NAMALWA (cell line): ENCODE measurements at regions not wholly inside any gene's neighbourhood (a gene's known extent, or its start where the extent isn't known, plus 50 kb on each side); places are given as distances from the start of the nearest gene placed in this dataset.
"Not testable (repeated sequence)": the region's sequence is repeated elsewhere in the genome, so short reads cannot be mapped to it uniquely, and the experiment has no call there.

Source experiments
- DNase-seq: peaks from one replicate; pipeline ENCODE4 v3.0.0-alpha.2; 2015; ENCODE audit warnings: low spot score

- DNase-seq = no peak
Measured at GRCh38 chr7:114364151-114364550, 50.5 kb upstream of the FOXP2 start.

DNA sequence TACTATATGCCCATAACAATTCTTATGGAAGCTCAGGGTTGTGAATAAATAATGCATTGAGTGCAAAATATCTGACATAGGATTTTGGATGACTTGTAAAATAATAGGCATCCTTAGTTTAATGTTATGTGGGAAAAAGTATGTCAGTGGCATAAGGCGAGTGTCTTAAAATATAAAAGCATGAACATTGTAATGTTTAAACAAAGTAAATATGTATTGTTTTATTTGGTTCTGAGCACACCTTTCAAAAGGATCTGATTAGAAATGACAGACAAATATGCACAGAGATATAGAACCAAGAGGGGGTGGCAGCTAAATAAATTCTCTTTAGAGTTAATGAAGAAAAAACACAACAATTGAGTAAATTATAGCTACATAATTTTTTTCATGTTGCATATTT is 51.3 kb upstream of the FOXP2 start:
- DNase-seq = no peak

DNA sequence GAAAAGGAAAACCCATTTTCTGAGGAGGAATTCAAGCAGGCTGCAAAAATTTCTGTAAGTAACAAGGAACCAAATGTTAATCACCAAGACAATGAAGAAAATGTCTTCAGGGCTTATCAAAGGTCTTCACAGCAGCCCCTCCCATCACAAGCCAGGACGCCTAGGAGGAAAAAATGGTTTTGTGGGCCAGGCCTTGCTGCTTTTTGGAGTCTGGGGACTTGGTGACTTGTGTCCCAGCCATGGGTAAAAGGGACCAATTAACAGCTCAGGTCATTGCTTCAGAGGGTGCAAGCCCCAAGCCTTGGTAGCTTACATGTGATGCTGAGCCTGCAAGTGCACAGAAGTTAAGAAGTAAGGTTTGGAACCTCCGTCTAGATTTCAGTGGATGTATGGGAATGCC is 55.7 kb upstream of the FOXP2 start:
- DNase-seq = no peak

GRCh38 chr7:114356133-114356532 is 58.5 kb upstream of the FOXP2 start:
- DNase-seq = no peak

DNA sequence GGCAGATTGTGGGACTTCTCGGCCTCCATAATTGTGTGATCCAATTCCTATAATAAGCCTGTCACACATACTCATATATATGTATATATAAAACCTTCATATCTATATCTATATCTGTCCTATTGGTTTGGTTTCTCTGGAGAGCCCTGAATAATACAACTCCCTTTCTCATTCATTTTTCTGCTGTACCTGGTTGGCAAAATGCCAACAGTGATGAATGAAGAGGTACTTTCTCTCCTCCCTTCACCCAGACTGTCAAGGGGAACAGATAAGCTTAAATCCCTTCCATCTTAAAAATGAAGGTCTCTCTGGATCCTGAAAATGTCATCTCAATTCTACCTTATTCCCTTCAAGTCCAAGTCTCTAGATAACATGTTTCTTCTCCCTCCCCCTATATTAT is 60.3 kb upstream of the FOXP2 start:
- DNase-seq = no peak

GRCh38 chr7:114345494-114345893 is 69.1 kb upstream of the FOXP2 start:
- peak; percentile 8 for DNase-seq

DNA sequence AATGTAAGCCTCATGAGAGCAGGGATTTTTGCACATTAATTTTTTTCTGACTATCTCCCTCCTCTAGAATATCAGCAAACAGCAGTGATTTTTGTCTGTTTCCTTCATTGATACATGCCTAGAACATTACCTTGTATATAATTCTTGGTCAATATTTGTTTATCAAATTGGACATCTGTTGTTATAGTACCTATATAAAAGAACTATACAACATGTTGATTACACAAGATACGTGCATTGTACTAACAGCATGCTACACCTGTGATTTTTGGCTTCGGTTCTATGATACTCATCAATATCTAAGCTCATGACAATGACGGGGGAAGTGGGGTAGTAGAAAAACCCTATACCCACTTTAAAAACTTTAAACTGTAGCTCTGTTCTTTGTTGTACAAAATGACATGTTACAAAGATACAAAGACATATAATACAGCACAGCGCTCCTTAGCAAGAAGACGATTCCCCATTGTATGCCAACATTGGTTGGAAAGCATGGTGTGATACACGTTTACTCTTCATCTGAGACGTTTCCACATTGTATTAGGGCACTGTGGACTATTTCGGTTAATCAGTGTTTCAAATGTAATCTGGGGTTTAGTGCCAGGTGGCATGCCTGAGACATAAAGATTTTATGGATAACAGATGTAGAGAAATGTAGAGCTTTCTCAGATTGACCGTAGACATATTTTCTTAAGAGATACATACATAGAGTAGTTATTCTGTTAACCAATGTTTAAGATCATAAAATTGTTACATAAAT is 70.5 kb upstream of the FOXP2 start:
- DNase-seq = no peak

GRCh38 chr7:114342431-114343179 is 72.0 kb upstream of the FOXP2 start:
- DNase-seq = no peak

- DNase-seq = no peak
Measured at GRCh38 chr7:114341648-114342047, 73.0 kb upstream of the FOXP2 start.

DNA sequence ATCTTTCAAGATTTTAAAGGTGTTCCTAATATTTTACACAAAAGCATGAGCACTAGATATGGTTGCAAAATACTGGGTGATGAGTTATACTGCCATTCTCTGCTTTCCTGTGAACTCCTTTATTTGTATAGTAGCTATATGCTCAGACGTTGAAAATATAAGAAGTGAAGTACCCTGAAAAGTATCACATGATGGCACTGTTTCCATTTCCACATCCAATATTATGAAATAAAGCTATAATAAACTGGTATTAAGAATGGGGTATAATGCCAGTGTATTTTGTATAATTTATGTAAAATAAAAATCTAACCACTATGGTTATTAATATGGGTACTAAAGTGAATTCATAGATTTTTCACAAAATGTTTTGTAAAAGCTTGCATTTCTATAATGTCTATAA is 79.6 kb upstream of the FOXP2 start:
- no peak for DNase-seq

DNA sequence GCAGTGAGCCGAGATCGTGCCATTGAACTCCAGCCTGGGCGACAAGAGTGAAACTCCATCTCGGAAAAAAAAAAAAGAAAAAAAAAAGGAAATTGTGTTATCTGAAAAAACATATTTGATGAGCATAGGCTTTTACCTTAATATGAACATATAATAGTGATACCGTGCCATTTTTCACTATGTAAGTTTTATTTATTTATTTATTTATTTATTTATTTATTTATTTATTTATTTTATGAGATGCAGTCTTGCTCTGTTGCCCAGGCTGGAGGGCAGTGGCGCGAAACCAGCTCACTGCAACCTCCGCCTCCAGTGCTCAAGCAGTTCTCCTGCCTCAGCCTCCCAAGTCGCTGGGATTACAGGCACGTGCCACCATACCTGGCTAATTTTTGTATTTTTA is 85.2 kb upstream of the FOXP2 start:
- DNase-seq = not testable (repeated sequence)

DNA sequence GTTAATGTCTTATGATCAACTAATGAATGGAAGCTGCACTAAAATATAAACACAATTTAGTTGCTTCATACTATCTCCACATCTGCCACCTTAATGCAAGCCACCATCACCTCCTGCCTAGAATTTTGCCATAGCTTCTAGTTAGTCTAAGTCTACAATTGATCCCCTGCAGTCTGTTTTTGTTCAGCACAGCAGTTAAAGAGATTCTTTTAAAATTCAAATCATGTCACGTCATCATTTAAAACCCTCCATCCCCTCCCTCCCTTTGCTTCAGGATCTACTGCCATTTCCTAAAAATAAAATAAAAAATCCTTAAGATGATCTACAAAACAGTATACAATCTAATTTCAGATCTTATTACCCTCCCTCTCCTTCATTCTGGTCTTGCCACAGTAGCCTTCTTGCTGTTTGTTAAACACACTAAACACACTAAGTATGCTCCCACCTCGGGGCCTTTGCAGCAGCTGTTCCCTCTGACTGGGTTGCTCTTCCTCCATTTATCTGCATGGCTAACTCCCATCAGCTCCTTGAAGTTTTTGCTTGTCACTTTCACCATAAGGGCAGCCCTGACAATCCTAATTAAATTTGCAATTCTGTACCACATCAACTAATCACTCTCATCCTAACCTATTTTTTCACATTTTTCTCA is 97.0 kb upstream of the FOXP2 start:
- no peak for DNase-seq

- DNase-seq = no peak
Measured at GRCh38 chr7:114312649-114313048, 102.0 kb upstream of the FOXP2 start.

GRCh38 chr7:114310345-114311110 is 104.1 kb upstream of the FOXP2 start:
- DNase-seq = no peak

DNA sequence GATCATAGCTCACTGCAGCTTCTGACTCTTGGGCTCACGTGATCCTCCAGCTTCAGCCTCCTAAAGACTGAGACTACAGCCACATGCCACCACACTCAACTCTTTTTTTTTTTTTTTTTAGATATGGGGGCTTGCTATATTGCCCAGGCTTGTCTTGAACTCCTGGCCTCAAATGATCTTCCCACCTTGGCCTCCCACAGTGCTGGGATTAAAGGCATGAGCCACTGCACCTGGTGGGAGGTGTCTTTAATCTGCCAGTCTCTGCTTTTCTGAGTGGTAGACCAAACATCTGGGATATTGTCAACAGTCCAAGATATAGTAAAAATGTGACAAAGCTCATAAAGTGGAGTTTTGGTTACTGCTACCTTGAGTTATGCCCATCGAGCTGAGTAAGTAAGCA is 104.9 kb upstream of the FOXP2 start:
- no peak for DNase-seq

GRCh38 chr7:114303301-114303700 is 111.3 kb upstream of the FOXP2 start:
- DNase-seq = no peak

DNA sequence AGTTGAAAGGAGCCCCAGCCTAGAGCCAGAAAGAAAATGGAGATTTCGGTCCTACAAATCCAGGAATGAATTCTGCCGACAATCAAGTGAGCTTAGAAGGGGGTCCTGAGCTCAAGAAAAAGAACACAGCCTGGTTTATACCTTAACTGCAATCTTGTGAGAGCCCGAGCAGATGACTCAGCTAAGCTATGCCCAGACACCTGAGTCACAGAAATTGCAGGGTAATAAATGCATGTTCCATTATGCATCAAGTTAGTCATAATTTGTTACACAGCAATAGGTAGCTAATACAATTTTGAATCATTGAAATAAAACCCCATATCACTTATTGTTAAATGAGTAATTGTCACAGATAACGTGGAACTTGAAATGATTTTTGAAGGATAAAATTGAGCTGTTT is 111.8 kb upstream of the FOXP2 start:
- DNase-seq = no peak

DNA sequence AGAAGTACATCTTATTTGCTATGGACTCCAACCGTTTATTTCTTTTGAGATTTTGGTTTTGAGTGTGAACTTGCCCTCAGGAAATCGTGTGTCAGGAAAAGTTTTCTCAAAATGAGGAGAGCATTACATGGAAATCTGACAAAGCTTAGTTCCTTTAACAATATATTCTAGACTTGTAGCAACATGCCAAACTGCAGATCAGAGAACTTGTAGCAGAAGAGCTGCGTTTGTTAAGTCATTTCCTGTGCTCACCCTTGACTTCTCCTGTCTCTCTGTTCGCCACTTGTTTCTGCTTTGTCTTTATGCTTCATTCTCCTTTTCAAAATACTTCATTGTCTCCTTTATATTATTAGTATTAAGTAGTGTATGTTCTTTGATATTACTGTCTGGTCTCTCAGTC is 116.6 kb upstream of the FOXP2 start:
- DNase-seq = no peak

DNA sequence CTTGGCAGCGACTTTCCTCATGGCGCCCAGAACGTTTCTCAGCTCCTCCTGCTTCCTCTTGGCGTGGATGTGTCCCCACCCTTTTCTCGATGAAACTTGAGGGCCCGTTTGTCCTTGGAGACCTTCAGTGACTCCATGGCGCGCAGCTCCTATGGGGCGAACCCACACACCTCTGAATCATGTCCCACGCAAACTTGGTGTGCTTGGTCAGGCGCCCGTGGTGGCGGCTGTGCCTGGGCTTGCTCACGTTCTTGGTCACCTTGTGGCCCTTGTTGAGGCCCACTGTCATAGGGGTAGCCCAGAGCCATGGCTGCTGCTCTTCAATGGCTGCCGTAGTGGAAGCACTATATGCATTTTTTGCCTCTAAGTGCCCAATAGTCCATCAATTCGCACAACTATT is 117.5 kb upstream of the FOXP2 start:
- no peak for DNase-seq

DNA sequence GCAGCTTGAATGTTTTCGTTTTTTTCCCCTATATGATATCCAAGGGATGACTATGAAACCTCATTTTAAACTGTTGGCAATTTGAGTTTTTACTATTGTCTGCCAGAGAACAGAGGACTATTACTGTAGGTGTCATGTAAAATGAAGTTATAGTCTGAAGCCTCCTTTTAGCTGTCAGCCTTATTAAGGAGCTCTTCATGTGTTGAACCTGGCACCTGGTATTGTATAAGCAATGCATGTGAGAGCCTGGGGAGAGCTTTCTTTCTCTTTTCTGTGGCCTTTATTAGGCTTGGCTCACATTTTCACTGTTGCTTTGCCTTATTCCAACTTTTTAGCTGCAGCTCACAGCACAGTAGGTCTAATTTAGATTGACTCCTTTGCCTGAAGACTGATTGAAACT is 119.1 kb upstream of the FOXP2 start:
- no peak for DNase-seq

DNA sequence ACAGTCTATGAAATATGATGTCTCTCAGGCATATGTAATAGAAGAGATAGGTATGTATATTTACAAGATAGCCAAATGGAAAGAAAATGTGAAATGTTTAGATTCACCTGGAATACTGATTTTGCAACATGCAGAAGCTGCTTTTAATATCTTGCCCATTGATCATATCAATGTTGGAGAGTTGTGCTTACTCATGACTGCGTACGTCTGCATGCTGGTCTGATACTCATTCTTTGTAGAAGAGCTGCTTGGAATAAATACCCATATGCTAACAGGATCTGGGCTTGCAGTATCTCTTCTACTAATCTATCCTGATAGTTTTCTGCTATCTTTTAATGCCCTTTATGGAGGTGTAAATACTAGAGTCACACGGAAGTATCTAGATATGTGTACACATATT is 120.6 kb upstream of the FOXP2 start:
- DNase-seq = no peak

- DNase-seq = no peak
Measured at GRCh38 chr7:114293289-114294012, 121.2 kb upstream of the FOXP2 start.
